ENCODE measurements at regions not wholly inside any gene's neighbourhood (a gene's known extent, or its start where the extent isn't known, plus 50 kb on each side); places are given as distances from the start of the nearest gene placed in this dataset.

- no peak for DNase-seq
Observed at GRCh38 chr1:222914861-222915632, 100.2 kb downstream of the DISP1 start.

- DNase-seq = no peak
Observed at GRCh38 chr1:222916100-222916499, 101.3 kb downstream of the DISP1 start.

- no peak for DNase-seq
Observed at GRCh38 chr1:222918801-222919477, 104.1 kb downstream of the DISP1 start.

- no peak for DNase-seq
Observed at GRCh38 chr1:222919478-222919865, 104.6 kb downstream of the DISP1 start.

- no peak for DNase-seq
Observed at GRCh38 chr1:222920169-222920568, 105.3 kb downstream of the DISP1 start.

GRCh38 chr1:222921945-222922344 lies 107.1 kb downstream of the DISP1 start:
- DNase-seq = no peak

- DNase-seq = no peak
Observed at GRCh38 chr1:222923506-222923905, 108.7 kb downstream of the DISP1 start.

GRCh38 chr1:222924136-222924706 lies 109.4 kb downstream of the DISP1 start:
- no peak for DNase-seq

GRCh38 chr1:222926566-222926965 lies 111.7 kb downstream of the DISP1 start:
- no peak for DNase-seq

GRCh38 chr1:222927031-222927430 lies 112.2 kb downstream of the DISP1 start:
- DNase-seq = no peak

- no peak for DNase-seq
Observed at GRCh38 chr1:222928212-222928611, 113.4 kb downstream of the DISP1 start.

- no peak for DNase-seq
Observed at GRCh38 chr1:222930070-222930469, 115.2 kb downstream of the DISP1 start.

- no peak for DNase-seq
Observed at GRCh38 chr1:222931023-222931422, 116.2 kb downstream of the DISP1 start.

- no peak for DNase-seq
Observed at GRCh38 chr1:222933273-222933672, 118.4 kb downstream of the DISP1 start.

- DNase-seq = no peak
Observed at GRCh38 chr1:222935239-222935900, 120.5 kb downstream of the DISP1 start.

- no peak for DNase-seq
Observed at GRCh38 chr1:222936042-222936441, 121.2 kb downstream of the DISP1 start.

- DNase-seq = no peak
Observed at GRCh38 chr1:222938986-222939385, 124.1 kb downstream of the DISP1 start.

GRCh38 chr1:222940095-222940494 lies 125.3 kb downstream of the DISP1 start:
- no peak for DNase-seq

GRCh38 chr1:222940906-222941305 lies 126.1 kb downstream of the DISP1 start:
- no peak for DNase-seq

GRCh38 chr1:222941425-222941824 lies 126.6 kb downstream of the DISP1 start:
- DNase-seq = no peak

- DNase-seq = no peak
Observed at GRCh38 chr1:222946436-222946835, 131.6 kb downstream of the DISP1 start.

- no peak for DNase-seq
Observed at GRCh38 chr1:222948079-222948478, 133.2 kb downstream of the DISP1 start.

- no peak for DNase-seq
Observed at GRCh38 chr1:222950892-222951291, 136.1 kb downstream of the DISP1 start.

- DNase-seq = no peak
Observed at GRCh38 chr1:222953585-222953984, 138.7 kb downstream of the DISP1 start.
